SK-N-SH (cell line): ENCODE measurements at regions not wholly inside any gene's neighbourhood (a gene's known extent, or its start where the extent isn't known, plus 50 kb on each side); places are given as distances from the start of the nearest gene placed in this dataset.

Source experiments
- CTCF ChIA-PET: fragments of 300-600, 350-600 bp; formaldehyde crosslinking; extraction: SDS; loops from one replicate; lab custom pipeline; 2021; lab: Yijun Ruan, JAX
- POLR2A ChIA-PET: fragments of 350-600 bp; sonication (Branson Sonifier 250); formaldehyde crosslinking; extraction: SDS; loops from one replicate; lab custom pipeline; 2020; ENCODE audit warnings: antibody characterized with exemption, inconsistent platforms; lab: Yijun Ruan, JAX
- DNase-seq: peaks from one replicate; pipeline ENCODE4 v3.0.0; 2012
- H2AFZ ChIP-seq: fragments of 200-600 bp; sonication (generic); 2 replicates; pipeline ENCODE4 v1.8.1; 2016; ENCODE audit warnings: antibody characterized with exemption, mild to moderate bottlenecking, low read depth
- H3F3A ChIP-seq: fragments of 200-600 bp; sonication (generic); replicated peaks from 2 replicates; pipeline ENCODE3; 2016; ENCODE audit warnings: antibody characterized with exemption, mild to moderate bottlenecking; ENCODE audit not compliant: insufficient read depth
- H3K27ac ChIP-seq, 2 experiments: fragments of 200-500 bp in 1 of 2; fragments of 200-600 bp in 1 of 2; sonication (Bioruptor generic) in 1 of 2; sonication (generic), shearing (Covaris generic) in 1 of 2; 2 replicates each; pipeline versions ENCODE4 v1.5.1 to v1.6.1; 2014 to 2016; ENCODE audit warnings: low read depth in 2 of 2, inconsistent platforms in 1 of 2, low read length in 1 of 2, mild to moderate bottlenecking in 1 of 2, mixed read lengths in 1 of 2
- H3K27me3 ChIP-seq: fragments of 200-600 bp; sonication (generic), shearing (Covaris generic); 2 replicates; pipeline ENCODE4 v1.6.1; 2016; ENCODE audit warnings: mixed run types; ENCODE audit not compliant: insufficient read depth
- H3K36me3 ChIP-seq, 2 experiments: fragments of 200-500 bp in 1 of 2; fragments of 200-600 bp in 1 of 2; sonication (Bioruptor generic) in 1 of 2; sonication (generic) in 1 of 2; replicated peaks in 1 of 2; 2 replicates each; pipeline versions ENCODE3 to v1.5.1; 2014 to 2016; ENCODE audit warnings: low read length in 1 of 2, mild to moderate bottlenecking in 1 of 2; ENCODE audit not compliant: insufficient read depth in 2 of 2, control insufficient read depth in 1 of 2
- H3K4me1 ChIP-seq, 2 experiments: fragments of 200-500 bp in 1 of 2; fragments of 200-600 bp in 1 of 2; sonication (Bioruptor generic) in 1 of 2; sonication (generic), shearing (Covaris generic) in 1 of 2; 2 replicates each; pipeline versions ENCODE4 v1.5.1 to v1.6.1; 2014 to 2016; ENCODE audit warnings: low read depth in 1 of 2, low read length in 1 of 2, mixed run types in 1 of 2; ENCODE audit not compliant: insufficient read depth in 2 of 2, control insufficient read depth in 1 of 2
- H3K4me2 ChIP-seq: fragments of 200-600 bp; sonication (generic), shearing (Covaris generic); 2 replicates; pipeline ENCODE4 v1.6.1; 2017; ENCODE audit warnings: mixed run types
- H3K4me3 ChIP-seq, 2 experiments: fragments of 200-500 bp in 1 of 2; fragments of 200-600 bp in 1 of 2; sonication (Bioruptor generic) in 1 of 2; sonication (generic), shearing (Covaris generic) in 1 of 2; 2 replicates each; pipeline versions ENCODE4 v1.5.1 to v1.8.1; 2014 to 2016; ENCODE audit warnings: low read depth in 2 of 2, inconsistent platforms in 1 of 2, low read length in 1 of 2, mild to moderate bottlenecking in 1 of 2, mixed read lengths in 1 of 2, moderate library complexity in 1 of 2
- H3K79me2 ChIP-seq: fragments of 200-600 bp; sonication (generic); 2 replicates; pipeline ENCODE4 v1.8.1; 2017; ENCODE audit warnings: mild to moderate bottlenecking; ENCODE audit not compliant: insufficient read depth
- H3K9ac ChIP-seq: fragments of 200-600 bp; sonication (generic); 2 replicates; pipeline ENCODE4 v1.6.1; 2017; ENCODE audit warnings: mixed run types
- H3K9me2 ChIP-seq: fragments of 200-600 bp; sonication (generic); 2 replicates; pipeline ENCODE4 v1.6.1; 2017; ENCODE audit warnings: mixed run types
- H3K9me3 ChIP-seq: fragments of 200-600 bp; sonication (generic); 2 replicates; pipeline ENCODE4 v1.6.1; 2017; ENCODE audit warnings: mixed run types, mild to moderate bottlenecking, moderate library complexity
- H4K20me1 ChIP-seq: fragments of 200-600 bp; sonication (generic); 2 replicates; pipeline ENCODE4 v1.6.1; 2017; ENCODE audit warnings: mild to moderate bottlenecking, mixed run types; ENCODE audit not compliant: insufficient read depth
- CHD2 ChIP-seq: fragments of 150-350 bp; IDR thresholded peaks from 2 replicates; pipeline ENCODE4 v1.6.1; 2018; ENCODE audit warnings: low read length; ENCODE audit not compliant: partially characterized antibody
- EP300 ChIP-seq, 2 experiments: IDR thresholded peaks; 2 replicates each; pipeline versions ENCODE4 v1.4.0 to v1.6.1; 2012; ENCODE audit warnings: borderline replicate concordance in 1 of 2, low read depth in 1 of 2, low read length in 1 of 2
- FOSL2 ChIP-seq: IDR thresholded peaks from 2 replicates; pipeline ENCODE4 v1.4.0; 2012; ENCODE audit warnings: low read depth, mild to moderate bottlenecking, moderate library complexity, borderline replicate concordance
- FOXJ3 ChIP-seq: sonication (generic); formaldehyde crosslinking; IDR thresholded peaks from 2 replicates; pipeline ENCODE4 v1.5.1; 2020; ENCODE audit warnings: mild to moderate bottlenecking, missing genetic modification reagents
- GATA2 ChIP-seq: sonication (generic); formaldehyde crosslinking; IDR thresholded peaks from 2 replicates; pipeline ENCODE4 v1.5.0; 2020; ENCODE audit warnings: mild to moderate bottlenecking, missing genetic modification reagents
- JUND ChIP-seq: IDR thresholded peaks from 2 replicates; pipeline ENCODE4 v1.4.0; 2012
- NFIC ChIP-seq: IDR thresholded peaks from 2 replicates; pipeline ENCODE4 v1.4.0; 2012; ENCODE audit warnings: borderline replicate concordance
- POLR2AphosphoS5 ChIP-seq: IDR thresholded peaks from 2 replicates; pipeline ENCODE4 v1.6.1; 2012; ENCODE audit warnings: low read depth, low read length
- RAD21 ChIP-seq: IDR thresholded peaks from 2 replicates; pipeline ENCODE4 v1.6.1; 2012; ENCODE audit warnings: mild to moderate bottlenecking, low read length
- RFX5 ChIP-seq: IDR thresholded peaks from 2 replicates; pipeline ENCODE4 v1.6.1; 2012; ENCODE audit warnings: mild to moderate bottlenecking, improper control_type of control experiment, low read length
- TAF1 ChIP-seq: IDR thresholded peaks from 2 replicates; pipeline ENCODE4 v1.6.1; 2012; ENCODE audit warnings: low read depth, mild to moderate bottlenecking, low read length, moderate library complexity, borderline replicate concordance
- TCF12 ChIP-seq: IDR thresholded peaks from 2 replicates; pipeline ENCODE4 v1.4.0; 2012
- TEAD4 ChIP-seq: IDR thresholded peaks from 2 replicates; pipeline ENCODE4 v1.4.0; 2012; ENCODE audit warnings: mild to moderate bottlenecking, borderline replicate concordance; ENCODE audit not compliant: insufficient read depth
- WGBS: methylation state at CpG from one replicate; pipeline ENCODE4 v1.1.6; 2017; ENCODE audit warnings: low lambda C conversion rate; 5-methylcytosine and 5-hydroxymethylcytosine counted together
- TF ChIP-seq, protein P1 (sequence below): IDR thresholded peaks from 2 replicates; pipeline ENCODE4 v1.4.0; 2012; ENCODE audit warnings: low read depth, borderline replicate concordance
- TF ChIP-seq, protein P2 (sequence below): fragments of 150-350 bp; IDR thresholded peaks from 2 replicates; pipeline ENCODE4 v1.6.1; 2017; ENCODE audit warnings: antibody characterized with exemption, low read length, low read depth, borderline replicate concordance
- TF ChIP-seq, protein P3 (sequence below): IDR thresholded peaks from 2 replicates; pipeline ENCODE4 v1.6.1; 2012; ENCODE audit warnings: mild to moderate bottlenecking, low read depth, low read length, moderate library complexity
- TF ChIP-seq, protein P4 (sequence below): IDR thresholded peaks from 2 replicates; pipeline ENCODE4 v1.4.0; 2012; ENCODE audit warnings: low read depth

DNA sequence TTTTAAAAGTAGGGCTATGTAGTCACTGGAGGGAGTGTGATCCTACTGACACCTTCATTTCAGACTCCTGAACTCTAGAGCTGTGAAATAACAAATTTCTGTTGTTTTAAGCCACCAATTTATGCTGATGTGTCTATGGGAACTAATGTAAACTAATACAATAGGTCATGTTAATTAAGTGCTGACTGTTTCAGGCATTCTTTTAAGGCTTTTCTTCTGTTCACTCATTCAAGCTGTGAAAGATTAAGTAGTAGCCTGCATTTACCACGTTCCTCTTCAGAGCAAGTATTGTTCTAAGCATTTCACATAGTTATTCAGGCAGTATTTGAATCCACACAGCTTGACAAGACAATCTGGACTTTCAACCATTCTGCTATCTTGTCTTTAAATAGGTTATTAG lies 1135.0 kb downstream of the SLITRK1 start:
- Histone ChIP-seq H3K4me1 (peaks cover 0 to 6% of the 10 kb centered on the region in 2 experiments; a peak in 2 of 4 replicates), H3K79me2 (no peaks in the 10 kb centered on the region), H3K36me3 (no peaks in the 10 kb centered on the region), H3K9me3 (no peaks in the 10 kb centered on the region), H2AFZ (no peak overlapping the region), H3K4me3 (no peak overlapping the region)
- 9% methylated on average over 1 of the region's 1 CpG for WGBS
- DNase-seq = no peak
- ChIA-PET POLR2A (no interaction called here), CTCF (interaction anchor here (1.0 kb wide), 1 partner anchor 11 kb away, joined by 3 read pairs; no protein-coding TSS in a partner anchor)
- no peak for TF ChIP-seq RAD21
- TF ChIP-seq RFX5 = no peak
- no peak for TF ChIP-seq POLR2AphosphoS5
- no peak for TF ChIP-seq TAF1
- TF ChIP-seq, protein P1, sequence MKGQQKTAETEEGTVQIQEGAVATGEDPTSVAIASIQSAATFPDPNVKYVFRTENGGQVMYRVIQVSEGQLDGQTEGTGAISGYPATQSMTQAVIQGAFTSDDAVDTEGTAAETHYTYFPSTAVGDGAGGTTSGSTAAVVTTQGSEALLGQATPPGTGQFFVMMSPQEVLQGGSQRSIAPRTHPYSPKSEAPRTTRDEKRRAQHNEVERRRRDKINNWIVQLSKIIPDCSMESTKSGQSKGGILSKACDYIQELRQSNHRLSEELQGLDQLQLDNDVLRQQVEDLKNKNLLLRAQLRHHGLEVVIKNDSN = no peak
- TF ChIP-seq CHD2 = no peak
- TF ChIP-seq FOSL2 = no peak
- TF ChIP-seq JUND = no peak
- TF ChIP-seq, protein P2, sequence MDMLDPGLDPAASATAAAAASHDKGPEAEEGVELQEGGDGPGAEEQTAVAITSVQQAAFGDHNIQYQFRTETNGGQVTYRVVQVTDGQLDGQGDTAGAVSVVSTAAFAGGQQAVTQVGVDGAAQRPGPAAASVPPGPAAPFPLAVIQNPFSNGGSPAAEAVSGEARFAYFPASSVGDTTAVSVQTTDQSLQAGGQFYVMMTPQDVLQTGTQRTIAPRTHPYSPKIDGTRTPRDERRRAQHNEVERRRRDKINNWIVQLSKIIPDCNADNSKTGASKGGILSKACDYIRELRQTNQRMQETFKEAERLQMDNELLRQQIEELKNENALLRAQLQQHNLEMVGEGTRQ = no peak
- TF ChIP-seq EP300 (IDR thresholded peaks at IDR 0.05; ENCODE audit: borderline replicate concordance in 1 of 2, low read depth in 1 of 2, low read length in 1 of 2) = no peak
- TF ChIP-seq, protein P3, sequence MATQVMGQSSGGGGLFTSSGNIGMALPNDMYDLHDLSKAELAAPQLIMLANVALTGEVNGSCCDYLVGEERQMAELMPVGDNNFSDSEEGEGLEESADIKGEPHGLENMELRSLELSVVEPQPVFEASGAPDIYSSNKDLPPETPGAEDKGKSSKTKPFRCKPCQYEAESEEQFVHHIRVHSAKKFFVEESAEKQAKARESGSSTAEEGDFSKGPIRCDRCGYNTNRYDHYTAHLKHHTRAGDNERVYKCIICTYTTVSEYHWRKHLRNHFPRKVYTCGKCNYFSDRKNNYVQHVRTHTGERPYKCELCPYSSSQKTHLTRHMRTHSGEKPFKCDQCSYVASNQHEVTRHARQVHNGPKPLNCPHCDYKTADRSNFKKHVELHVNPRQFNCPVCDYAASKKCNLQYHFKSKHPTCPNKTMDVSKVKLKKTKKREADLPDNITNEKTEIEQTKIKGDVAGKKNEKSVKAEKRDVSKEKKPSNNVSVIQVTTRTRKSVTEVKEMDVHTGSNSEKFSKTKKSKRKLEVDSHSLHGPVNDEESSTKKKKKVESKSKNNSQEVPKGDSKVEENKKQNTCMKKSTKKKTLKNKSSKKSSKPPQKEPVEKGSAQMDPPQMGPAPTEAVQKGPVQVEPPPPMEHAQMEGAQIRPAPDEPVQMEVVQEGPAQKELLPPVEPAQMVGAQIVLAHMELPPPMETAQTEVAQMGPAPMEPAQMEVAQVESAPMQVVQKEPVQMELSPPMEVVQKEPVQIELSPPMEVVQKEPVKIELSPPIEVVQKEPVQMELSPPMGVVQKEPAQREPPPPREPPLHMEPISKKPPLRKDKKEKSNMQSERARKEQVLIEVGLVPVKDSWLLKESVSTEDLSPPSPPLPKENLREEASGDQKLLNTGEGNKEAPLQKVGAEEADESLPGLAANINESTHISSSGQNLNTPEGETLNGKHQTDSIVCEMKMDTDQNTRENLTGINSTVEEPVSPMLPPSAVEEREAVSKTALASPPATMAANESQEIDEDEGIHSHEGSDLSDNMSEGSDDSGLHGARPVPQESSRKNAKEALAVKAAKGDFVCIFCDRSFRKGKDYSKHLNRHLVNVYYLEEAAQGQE = no peak
- TF ChIP-seq TEAD4 = no peak
- no peak for TF ChIP-seq FOXJ3 (CRISPR knock-in tag)
- no peak for TF ChIP-seq GATA2
- TF ChIP-seq, protein P4, sequence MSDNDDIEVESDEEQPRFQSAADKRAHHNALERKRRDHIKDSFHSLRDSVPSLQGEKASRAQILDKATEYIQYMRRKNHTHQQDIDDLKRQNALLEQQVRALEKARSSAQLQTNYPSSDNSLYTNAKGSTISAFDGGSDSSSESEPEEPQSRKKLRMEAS = no peak
- no peak for TF ChIP-seq NFIC
- TF ChIP-seq TCF12 = no peak
- TF ChIP-seq, all 33 proteins: peak for 0
- Histone ChIP-seq H4K20me1 (no peaks in the 10 kb centered on the region), H3K27ac (peak overlapping the region in 1 of 2 experiments; percentile 55; a peak in 1 of 4 replicates), H3K9ac (no peak overlapping the region), H3K9me2 (no peaks in the 10 kb centered on the region), H3K4me2 (0 out of 2 replicates have a peak overlapping the region, but pooled peaks have one; percentile 23), H3F3A (no peaks in the 10 kb centered on the region), H3K27me3 (no peaks in the 10 kb centered on the region)
